CD4-positive, alpha-beta T cell treated with Interleukin-12 subunit alpha and Interleukin-12 subunit beta, for 1 hour (primary cell): ENCODE measurements at regions not wholly inside any gene's neighbourhood (a gene's known extent, or its start where the extent isn't known, plus 50 kb on each side); places are given as distances from the start of the nearest gene placed in this dataset.

Experiments
- DNase-seq: peaks from one replicate; pipeline ENCODE4 v3.0.0-alpha.2; 2020

GRCh38 chr10:36141856-36142560, 499.9 kb upstream of the FZD8 start:
- DNase-seq = no peak

DNA sequence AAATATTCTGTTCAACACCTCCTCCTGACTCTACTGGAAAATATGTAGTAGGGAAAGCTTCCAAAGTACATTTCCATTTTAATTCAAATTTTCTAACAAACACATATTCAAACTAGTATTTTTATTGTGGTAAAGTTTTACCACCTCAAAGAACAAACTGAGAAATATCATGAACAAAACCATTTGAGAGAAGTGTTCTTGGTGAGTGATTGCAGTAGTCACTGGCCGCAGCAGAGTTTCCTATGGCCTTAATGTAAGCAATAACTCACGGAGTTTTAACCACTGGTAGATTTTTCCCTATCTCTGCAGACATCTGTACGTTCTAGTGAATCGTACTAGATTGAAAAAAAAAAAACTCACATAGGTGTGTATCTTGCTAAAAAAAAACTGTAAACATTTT, 487.0 kb upstream of the FZD8 start:
- no peak for DNase-seq

- no peak for DNase-seq
Measured at GRCh38 chr10:36126076-36126475, 484.0 kb upstream of the FZD8 start.

- DNase-seq = no peak
Measured at GRCh38 chr10:36119455-36119854, 477.4 kb upstream of the FZD8 start.

GRCh38 chr10:36118314-36118713, 476.2 kb upstream of the FZD8 start:
- no peak for DNase-seq

DNA sequence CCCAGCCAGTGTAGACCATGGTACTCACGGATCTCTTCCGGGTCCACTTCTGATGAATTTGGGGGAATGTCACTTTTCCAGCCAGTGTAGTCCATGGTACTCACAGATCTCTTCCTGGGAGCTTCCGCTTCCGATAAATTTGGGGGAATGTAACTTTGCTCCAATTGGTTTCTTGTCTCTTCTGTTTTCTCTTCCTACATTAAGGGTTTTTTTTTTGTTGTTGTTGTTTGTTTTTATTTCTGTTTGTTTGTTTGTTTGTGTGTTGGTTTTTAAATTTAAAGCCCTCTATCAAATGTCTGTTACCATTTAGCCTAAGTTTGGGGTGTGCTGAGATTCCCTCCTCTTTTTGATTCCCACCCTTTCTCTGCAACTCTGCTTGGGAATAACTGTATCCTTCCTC, 475.8 kb upstream of the FZD8 start:
- DNase-seq = no peak

GRCh38 chr10:36117231-36117630, 475.1 kb upstream of the FZD8 start:
- DNase-seq = no peak

DNA sequence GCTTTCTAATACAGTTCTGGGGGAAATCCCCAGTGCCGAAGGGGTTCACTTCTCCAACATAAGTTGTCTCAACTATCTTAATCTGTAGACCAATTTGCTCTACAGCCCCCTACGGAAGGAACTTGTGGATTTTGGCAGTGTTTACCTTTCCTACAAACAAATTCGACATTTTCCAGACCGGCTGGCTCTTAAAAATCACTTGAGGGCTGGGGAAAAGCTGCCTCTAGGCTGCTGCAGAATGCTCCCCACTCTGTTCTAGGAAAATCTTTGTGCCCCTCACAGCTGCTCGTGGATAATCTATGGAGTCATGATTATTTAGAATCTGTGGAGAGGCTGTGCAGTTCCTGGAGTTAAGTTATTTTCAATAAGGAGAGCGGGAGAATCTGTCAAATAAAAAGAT, 474.6 kb upstream of the FZD8 start:
- no peak for DNase-seq

DNA sequence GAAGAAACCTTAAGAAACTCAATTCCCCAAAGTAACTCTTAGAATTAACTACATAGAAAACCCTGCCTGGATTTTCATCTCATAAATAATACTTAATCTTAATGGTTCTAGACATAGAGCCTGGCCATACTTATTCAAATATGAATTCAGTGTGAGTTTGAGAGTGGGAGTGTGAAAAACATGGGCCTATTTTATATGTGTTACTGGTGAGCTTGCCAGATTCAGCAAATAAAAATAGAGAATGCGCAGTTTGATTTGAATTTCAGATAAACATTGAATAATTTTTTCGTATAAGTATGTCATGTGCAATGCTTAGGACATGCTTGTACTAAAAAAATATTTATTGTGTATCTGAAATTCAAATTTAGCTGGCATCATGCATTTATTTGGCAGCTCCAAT, 473.9 kb upstream of the FZD8 start:
- no peak for DNase-seq

- no peak for DNase-seq
Measured at GRCh38 chr10:36115364-36115763, 473.3 kb upstream of the FZD8 start.

DNA sequence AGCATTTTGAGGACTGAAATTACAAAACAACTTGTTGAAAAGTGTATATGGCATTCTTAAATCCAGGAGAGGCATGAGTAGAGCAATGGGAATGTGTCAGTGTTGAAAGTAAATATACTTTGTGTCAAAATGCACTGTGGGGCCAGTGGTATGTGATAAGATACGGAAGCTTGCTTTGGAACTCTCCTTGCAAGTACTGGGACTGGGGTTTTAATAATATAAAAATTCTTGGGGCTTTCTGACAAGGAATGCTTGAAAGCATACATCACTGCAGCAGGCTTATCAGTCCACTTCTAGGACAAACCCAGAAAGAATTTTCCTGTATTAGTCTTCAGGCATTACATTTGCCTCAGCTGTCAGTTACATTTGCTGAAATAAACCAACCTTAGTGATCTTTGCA, 472.8 kb upstream of the FZD8 start:
- DNase-seq = no peak

DNA sequence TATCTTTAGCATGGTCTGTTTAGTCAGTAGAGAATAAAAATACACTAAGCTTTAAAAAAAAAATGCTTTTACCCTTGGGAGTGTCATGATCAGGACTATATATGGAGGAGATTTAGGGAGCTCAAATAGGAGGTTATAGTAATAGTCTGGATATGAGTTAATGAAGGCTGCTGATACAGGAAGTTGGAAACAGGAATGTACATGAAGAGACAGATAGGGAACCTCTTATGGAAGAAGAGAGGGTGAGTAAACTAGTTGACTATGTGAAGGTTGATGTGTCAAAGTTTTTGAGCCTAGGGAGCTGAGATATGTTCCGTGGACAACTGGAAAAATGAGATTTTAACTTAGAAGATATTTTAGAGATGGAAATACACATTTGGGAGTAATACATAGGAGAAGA, 472.0 kb upstream of the FZD8 start:
- DNase-seq = no peak

- no peak for DNase-seq
Measured at GRCh38 chr10:36111676-36112075, 469.6 kb upstream of the FZD8 start.

DNA sequence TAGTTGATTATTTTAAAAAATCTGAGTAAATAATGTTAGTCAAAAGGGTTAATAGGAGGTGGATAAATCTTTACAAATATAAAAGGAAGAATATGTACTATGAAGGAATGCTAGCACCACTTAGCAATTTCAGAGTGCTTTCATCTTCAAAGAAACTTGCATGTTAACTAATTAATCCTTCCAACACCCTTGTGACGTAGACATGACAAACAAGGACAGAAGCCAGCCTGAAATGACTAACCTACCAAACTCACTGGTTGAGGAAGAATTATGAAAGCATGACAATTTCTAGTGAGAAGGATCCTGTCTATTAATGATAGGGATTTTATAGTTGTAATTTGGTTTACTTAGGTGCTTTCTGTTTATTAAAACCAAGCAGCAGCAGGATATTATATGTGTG, 468.0 kb upstream of the FZD8 start:
- no peak for DNase-seq

DNA sequence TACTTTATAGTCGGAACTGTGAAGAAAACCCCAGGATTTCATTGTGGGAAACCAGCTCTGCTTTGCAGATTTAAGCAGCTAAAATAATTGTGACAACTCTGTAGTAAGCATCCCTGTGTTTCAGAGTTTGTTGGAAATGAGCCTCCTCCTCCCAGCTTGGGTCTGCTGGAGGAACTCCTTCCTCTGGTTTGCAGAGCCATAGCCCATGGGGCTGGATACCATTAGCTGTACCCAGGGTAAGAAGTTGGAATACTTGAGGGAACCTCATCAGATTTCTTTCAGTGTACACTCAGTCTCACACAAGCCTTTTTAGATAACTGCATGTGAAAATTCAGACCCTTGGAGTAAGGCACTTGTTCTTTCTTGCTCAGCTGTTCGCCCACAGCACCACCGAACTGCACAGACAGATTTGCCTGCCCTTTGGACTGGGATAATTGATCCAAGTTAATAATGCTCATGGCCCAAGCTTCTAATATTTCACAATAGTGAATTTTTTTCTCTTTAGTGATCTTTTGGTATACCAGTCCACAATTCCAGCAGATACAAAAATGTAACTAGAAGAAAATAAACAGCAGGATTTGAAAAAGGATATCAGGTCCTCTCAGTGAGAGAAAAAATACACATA, 467.4 kb upstream of the FZD8 start:
- no peak for DNase-seq

DNA sequence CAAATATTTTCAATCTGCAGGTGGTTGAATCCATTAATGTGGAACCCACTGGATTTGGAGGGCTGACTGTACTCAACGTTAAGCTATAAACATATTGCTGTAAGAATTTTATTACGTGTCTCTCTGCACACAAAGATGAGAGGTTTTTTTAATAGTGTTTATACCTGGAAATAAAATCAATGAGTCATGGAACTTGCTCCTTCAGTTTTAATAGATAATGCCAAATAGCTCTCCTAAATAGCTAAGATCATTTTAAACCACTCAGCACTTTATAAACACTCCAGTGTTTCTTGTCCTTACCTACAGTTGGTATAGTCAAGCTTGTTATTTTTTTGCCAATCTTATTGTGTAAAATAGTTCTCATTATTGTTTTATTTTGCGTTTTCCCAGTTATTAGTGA, 455.6 kb upstream of the FZD8 start:
- DNase-seq = no peak

DNA sequence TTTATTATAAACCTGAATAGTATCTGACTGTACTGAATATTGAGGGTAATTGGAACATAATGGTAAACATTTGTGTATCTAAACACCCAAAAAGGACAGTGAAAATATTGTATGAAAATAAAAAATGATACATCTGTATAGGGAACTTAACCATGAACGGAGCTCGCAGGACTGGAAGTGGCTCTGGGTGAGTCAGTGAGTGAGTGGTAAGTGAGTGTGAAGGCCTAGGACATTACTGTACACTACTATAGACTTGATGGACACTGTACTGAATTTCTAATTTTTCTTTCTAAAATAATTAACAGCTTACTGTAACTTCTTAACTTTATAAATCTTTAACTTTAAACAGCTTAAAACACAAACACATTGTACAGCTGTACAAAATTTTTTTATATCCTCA, 454.5 kb upstream of the FZD8 start:
- no peak for DNase-seq

DNA sequence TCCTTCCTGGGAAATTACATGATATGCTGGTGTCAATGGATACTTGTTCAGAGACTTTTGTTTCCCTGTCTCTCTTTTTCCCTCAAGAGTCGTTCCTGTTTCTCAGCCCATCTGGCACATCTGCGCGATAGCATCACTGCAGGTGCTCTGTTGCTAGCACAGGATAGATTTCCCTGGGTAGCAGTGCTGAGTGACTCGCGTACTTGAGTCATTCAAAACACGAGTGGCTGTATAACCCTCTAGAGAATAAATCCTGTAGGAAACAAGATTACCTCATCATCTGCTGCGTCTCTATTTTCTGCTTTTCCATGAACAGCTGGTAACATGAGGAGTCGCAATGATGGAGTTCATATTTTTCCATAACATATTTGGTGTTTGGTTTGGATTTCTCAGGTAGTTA, 452.0 kb upstream of the FZD8 start:
- no peak for DNase-seq

DNA sequence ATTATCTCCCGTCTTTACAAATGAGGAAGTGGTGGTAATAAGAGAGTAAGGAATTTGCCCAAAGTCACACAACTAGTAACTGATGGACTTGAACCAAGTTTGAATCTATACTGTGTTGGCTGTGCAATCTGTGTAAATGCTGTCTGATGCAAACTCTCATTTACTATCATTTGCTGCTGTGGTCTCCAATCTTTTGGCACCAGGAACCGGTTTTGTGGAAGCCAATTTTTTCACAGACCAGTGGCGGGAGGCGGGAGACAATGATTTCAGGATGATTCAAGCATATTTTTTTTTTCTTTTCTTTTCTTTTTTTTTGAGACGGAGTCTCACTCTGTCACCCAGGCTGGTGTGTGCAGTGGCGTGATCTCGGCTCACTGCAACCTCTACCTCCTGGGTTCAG, 450.0 kb upstream of the FZD8 start:
- DNase-seq = no peak

GRCh38 chr10:36091007-36091406, 448.9 kb upstream of the FZD8 start:
- DNase-seq = no peak

DNA sequence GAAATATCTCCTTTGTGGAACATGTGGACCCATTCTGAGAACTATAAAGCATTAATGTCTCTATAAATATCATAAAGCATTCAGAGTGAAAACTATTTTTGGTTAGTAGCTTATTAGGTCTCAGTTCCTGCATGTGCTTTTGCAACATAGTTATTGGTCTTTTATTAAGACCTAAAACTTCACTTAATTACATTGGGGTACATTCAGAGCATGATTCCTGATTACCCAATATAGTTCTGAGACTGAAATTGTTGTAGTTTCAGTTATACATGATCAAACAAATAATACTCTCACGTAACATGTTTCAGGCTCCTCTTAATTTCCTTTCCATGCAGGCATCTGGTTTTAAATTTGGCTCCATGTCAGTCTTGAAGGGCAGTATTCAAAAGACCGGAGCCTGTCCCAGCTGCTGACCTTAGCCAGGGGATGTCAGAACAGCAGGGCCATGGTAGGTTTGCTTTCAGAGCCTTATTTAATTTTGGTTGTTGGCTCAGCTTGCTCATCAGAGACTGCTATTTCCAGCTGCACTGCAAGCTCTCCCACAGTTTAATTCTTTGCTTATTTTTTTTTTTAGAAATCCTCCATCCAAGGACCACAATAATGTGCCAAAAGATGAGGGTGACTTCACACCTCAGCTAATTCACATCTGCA, 447.8 kb upstream of the FZD8 start:
- DNase-seq = no peak

- DNase-seq = no peak
Measured at GRCh38 chr10:36087006-36088005, 445.2 kb upstream of the FZD8 start.

DNA sequence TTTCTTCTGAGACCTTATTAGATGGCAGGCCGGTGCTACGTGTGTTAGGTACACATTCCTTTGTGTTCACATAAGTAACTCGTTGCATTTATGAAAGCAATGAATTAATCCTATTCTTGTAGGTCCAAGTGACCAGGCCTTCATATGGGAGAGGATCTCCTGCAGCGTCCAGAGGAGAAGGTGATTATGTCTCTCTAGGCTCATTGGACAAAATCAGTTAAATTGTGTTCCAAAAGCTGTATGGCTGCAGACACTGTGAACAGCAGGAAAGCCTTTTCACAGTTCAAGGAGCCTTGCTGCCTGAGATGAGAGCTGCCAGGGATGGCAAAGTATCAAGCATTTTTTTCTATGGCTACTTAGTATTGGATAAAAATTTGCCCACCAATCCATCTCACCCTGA, 433.1 kb upstream of the FZD8 start:
- no peak for DNase-seq
